ENCODE measurements at regions not wholly inside any gene's neighbourhood (a gene's known extent, or its start where the extent isn't known, plus 50 kb on each side); places are given as distances from the start of the nearest gene placed in this dataset.
"Not testable (repeated sequence)": the region's sequence is repeated elsewhere in the genome, so short reads cannot be mapped to it uniquely, and the experiment has no call there.

GRCh38 chr4:141459020-141459419 lies 177.4 kb upstream of the IL15 start:
- DNase-seq (ENCODE audit: low read depth): no peak

GRCh38 chr4:141462361-141462760 lies 174.0 kb upstream of the IL15 start:
- no peak for DNase-seq (ENCODE audit: low read depth)

- no peak for DNase-seq (ENCODE audit: low read depth)
Measured at GRCh38 chr4:141463678-141464077, 172.7 kb upstream of the IL15 start.

- no peak for DNase-seq (ENCODE audit: low read depth)
Measured at GRCh38 chr4:141464366-141464765, 172.0 kb upstream of the IL15 start.

GRCh38 chr4:141465171-141465570 lies 171.2 kb upstream of the IL15 start:
- DNase-seq (ENCODE audit: low read depth): no peak

GRCh38 chr4:141467225-141467624 lies 169.2 kb upstream of the IL15 start:
- DNase-seq (ENCODE audit: low read depth): no peak

GRCh38 chr4:141469392-141469791 lies 167.0 kb upstream of the IL15 start:
- DNase-seq (ENCODE audit: low read depth): no peak

GRCh38 chr4:141473026-141473540 lies 163.3 kb upstream of the IL15 start:
- DNase-seq (ENCODE audit: low read depth): no peak

GRCh38 chr4:141473952-141474351 lies 162.4 kb upstream of the IL15 start:
- DNase-seq (ENCODE audit: low read depth): no peak

GRCh38 chr4:141480950-141481349 lies 155.4 kb upstream of the IL15 start:
- no peak for DNase-seq (ENCODE audit: low read depth)

- DNase-seq (ENCODE audit: low read depth): not testable (repeated sequence)
Measured at GRCh38 chr4:141484298-141484697, 152.1 kb upstream of the IL15 start.

- DNase-seq (ENCODE audit: low read depth): no peak
Measured at GRCh38 chr4:141486375-141486997, 149.9 kb upstream of the IL15 start.

- DNase-seq (ENCODE audit: low read depth): no peak
Measured at GRCh38 chr4:141497627-141498026, 138.8 kb upstream of the IL15 start.

- DNase-seq (ENCODE audit: low read depth): no peak
Measured at GRCh38 chr4:141499261-141499853, 137.0 kb upstream of the IL15 start.

GRCh38 chr4:141501395-141501794 lies 135.0 kb upstream of the IL15 start:
- no peak for DNase-seq (ENCODE audit: low read depth)

- DNase-seq (ENCODE audit: low read depth): no peak
Measured at GRCh38 chr4:141501931-141502330, 134.5 kb upstream of the IL15 start.

- DNase-seq (ENCODE audit: low read depth): no peak
Measured at GRCh38 chr4:141502755-141503154, 133.6 kb upstream of the IL15 start.

- DNase-seq (ENCODE audit: low read depth): no peak
Measured at GRCh38 chr4:141503260-141503659, 133.1 kb upstream of the IL15 start.

- no peak for DNase-seq (ENCODE audit: low read depth)
Measured at GRCh38 chr4:141511055-141511454, 125.3 kb upstream of the IL15 start.

- no peak for DNase-seq (ENCODE audit: low read depth)
Measured at GRCh38 chr4:141513866-141514265, 122.5 kb upstream of the IL15 start.

GRCh38 chr4:141518222-141518621 lies 118.2 kb upstream of the IL15 start:
- no peak for DNase-seq (ENCODE audit: low read depth)

- no peak for DNase-seq (ENCODE audit: low read depth)
Measured at GRCh38 chr4:141524116-141524515, 112.3 kb upstream of the IL15 start.

- no peak for DNase-seq (ENCODE audit: low read depth)
Measured at GRCh38 chr4:141524841-141525240, 111.5 kb upstream of the IL15 start.

GRCh38 chr4:141530627-141531026 lies 105.8 kb upstream of the IL15 start:
- DNase-seq (ENCODE audit: low read depth): no peak
